Tibial nerve (tissue), 4 donors: ENCODE measurements at regions not wholly inside any gene's neighbourhood (a gene's known extent, or its start where the extent isn't known, plus 50 kb on each side); places are given as distances from the start of the nearest gene placed in this dataset.
"Not testable (repeated sequence)": the region's sequence is repeated elsewhere in the genome, so short reads cannot be mapped to it uniquely, and the experiment has no call there.

Source experiments
- DNase-seq, 2 donors: peaks; one replicate each; pipeline ENCODE4 v3.0.0-alpha.2; 2019; ENCODE audit warnings: low spot score in 2 of 2
- H3K27ac ChIP-seq, 4 donors: fragments of 200-600 bp; sonication (generic) in 3 of 4; one replicate each; pipeline ENCODE4 v1.5.1; 2017 to 2019; ENCODE audit warnings: mild to moderate bottlenecking in 1 of 4
- H3K27me3 ChIP-seq, 2 donors: fragments of 200-600 bp; sonication (generic) in 1 of 2; one replicate each; pipeline versions ENCODE4 v1.5.1 to v1.6.0; 2017 to 2019
- H3K36me3 ChIP-seq, 3 donors: fragments of 200-600 bp; sonication (generic); one replicate each; pipeline ENCODE4 v1.5.1; 2018 to 2019
- H3K4me1 ChIP-seq, 4 donors: fragments of 200-600 bp; sonication (generic) in 3 of 4; one replicate each; pipeline ENCODE4 v1.5.1; 2017 to 2019
- H3K4me3 ChIP-seq, 4 donors: fragments of 200-600 bp; sonication (generic) in 3 of 4; one replicate each; pipeline ENCODE4 v1.5.1; 2017 to 2019; ENCODE audit warnings: mild to moderate bottlenecking in 1 of 4, moderate library complexity in 1 of 4
- H3K9me3 ChIP-seq, 4 donors: fragments of 200-600 bp; sonication (generic) in 3 of 4; one replicate each; pipeline ENCODE4 v1.5.1; 2017 to 2019
- EP300 ChIP-seq, 2 donors: sonication (generic); formaldehyde crosslinking; IDR thresholded peaks; one replicate each; pipeline ENCODE4 v1.6.1; 2017; ENCODE audit warnings: antibody characterized with exemption in 2 of 2, mild to moderate bottlenecking in 1 of 2
- POLR2A ChIP-seq, 2 donors: fragments of 450-650 bp; IDR thresholded peaks; one replicate each; pipeline ENCODE4 v1.6.1; 2017; ENCODE audit warnings: antibody characterized with exemption in 2 of 2, mild to moderate bottlenecking in 2 of 2, moderate library complexity in 2 of 2
- WGBS, 2 donors: methylation state at CpG; one replicate each; pipeline ENCODE4 v1.1.5; 2018; 5-methylcytosine and 5-hydroxymethylcytosine counted together
- TF ChIP-seq, protein P1 (sequence below), 5 experiments: fragments of 200-600 bp in 3 of 5; fragments of 450-650 bp in 2 of 5; sonication (generic) in 3 of 5; IDR thresholded peaks; one replicate each; pipeline ENCODE4 v1.5.1; 2016 to 2019; ENCODE audit warnings: antibody characterized with exemption in 5 of 5, mild to moderate bottlenecking in 3 of 5, moderate library complexity in 2 of 5

GRCh38 chr11:11210446-11210845, 142.6 kb downstream of the CSNK2A3 start:
- H3K9me3 ChIP-seq = no peaks in the 10 kb centered on the region
- H3K4me1 ChIP-seq = peaks cover 0 to 31% (median 4%) of the 10 kb centered on the region in 4 donors
- no peak overlapping the region for H3K27ac ChIP-seq
- no peaks in the 10 kb centered on the region for H3K27me3 ChIP-seq
- no peaks in the 10 kb centered on the region for H3K36me3 ChIP-seq
- WGBS, 2 donors = 67 to 98% methylated on average over 3 of the region's 3 CpGs
- TF ChIP-seq EP300 (IDR thresholded peaks at IDR 0.05) (no peak), POLR2A (IDR thresholded peaks at IDR 0.05) (no peak)
- TF ChIP-seq, protein P1, sequence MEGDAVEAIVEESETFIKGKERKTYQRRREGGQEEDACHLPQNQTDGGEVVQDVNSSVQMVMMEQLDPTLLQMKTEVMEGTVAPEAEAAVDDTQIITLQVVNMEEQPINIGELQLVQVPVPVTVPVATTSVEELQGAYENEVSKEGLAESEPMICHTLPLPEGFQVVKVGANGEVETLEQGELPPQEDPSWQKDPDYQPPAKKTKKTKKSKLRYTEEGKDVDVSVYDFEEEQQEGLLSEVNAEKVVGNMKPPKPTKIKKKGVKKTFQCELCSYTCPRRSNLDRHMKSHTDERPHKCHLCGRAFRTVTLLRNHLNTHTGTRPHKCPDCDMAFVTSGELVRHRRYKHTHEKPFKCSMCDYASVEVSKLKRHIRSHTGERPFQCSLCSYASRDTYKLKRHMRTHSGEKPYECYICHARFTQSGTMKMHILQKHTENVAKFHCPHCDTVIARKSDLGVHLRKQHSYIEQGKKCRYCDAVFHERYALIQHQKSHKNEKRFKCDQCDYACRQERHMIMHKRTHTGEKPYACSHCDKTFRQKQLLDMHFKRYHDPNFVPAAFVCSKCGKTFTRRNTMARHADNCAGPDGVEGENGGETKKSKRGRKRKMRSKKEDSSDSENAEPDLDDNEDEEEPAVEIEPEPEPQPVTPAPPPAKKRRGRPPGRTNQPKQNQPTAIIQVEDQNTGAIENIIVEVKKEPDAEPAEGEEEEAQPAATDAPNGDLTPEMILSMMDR (IDR thresholded peaks at IDR 0.05) = no peak
- H3K4me3 ChIP-seq = no peak overlapping the region
- no peak for DNase-seq

DNA sequence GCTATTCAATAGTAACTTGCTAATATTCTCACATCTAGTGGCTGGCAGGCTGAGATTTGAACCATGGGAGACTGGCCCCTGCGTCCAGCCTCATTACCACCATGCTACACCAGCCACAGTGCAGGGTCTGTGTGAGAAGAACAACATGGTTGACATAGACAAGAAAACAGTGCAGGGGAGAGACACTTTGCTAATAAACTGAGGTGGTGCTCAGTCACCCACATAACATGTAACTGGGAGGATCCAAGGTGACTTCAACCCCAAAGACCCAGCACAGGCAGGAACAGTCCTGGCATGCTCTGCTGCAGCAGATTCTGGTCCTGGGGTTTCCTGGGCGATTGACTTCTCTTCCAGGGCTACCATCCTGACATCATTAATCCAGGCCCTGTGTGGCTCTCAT, 143.1 kb downstream of the CSNK2A3 start:
- no peak overlapping the region for H3K4me3 ChIP-seq
- no peak for DNase-seq
- TF ChIP-seq EP300 (IDR thresholded peaks at IDR 0.05) = no peak
- TF ChIP-seq, protein P1 (IDR thresholded peaks at IDR 0.05) = no peak
- no peak for TF ChIP-seq POLR2A (IDR thresholded peaks at IDR 0.05)
- WGBS, 2 donors = 93% methylated on average over 2 of the region's 2 CpGs
- H3K9me3 ChIP-seq = no peaks in the 10 kb centered on the region
- no peak overlapping the region for H3K27ac ChIP-seq
- no peaks in the 10 kb centered on the region for H3K27me3 ChIP-seq
- H3K36me3 ChIP-seq = no peaks in the 10 kb centered on the region
- H3K4me1 ChIP-seq = peaks cover 0 to 31% (median 4%) of the 10 kb centered on the region in 4 donors

- Histone ChIP-seq H3K4me3 (no peak overlapping the region), H3K27me3 (no peaks in the 10 kb centered on the region), H3K9me3 (no peaks in the 10 kb centered on the region), H3K36me3 (no peaks in the 10 kb centered on the region), H3K4me1 (peaks cover 0 to 23% (median 4%) of the 10 kb centered on the region in 4 donors), H3K27ac (no peak overlapping the region)
- 83 to 94% methylated on average over 4 of the region's 4 CpGs for WGBS, 2 donors
- no peak for DNase-seq
- TF ChIP-seq POLR2A (IDR thresholded peaks at IDR 0.05) (no peak), EP300 (IDR thresholded peaks at IDR 0.05) (no peak)
- TF ChIP-seq, protein P1 (IDR thresholded peaks at IDR 0.05) = no peak
Measured at GRCh38 chr11:11208994-11209393, 144.1 kb downstream of the CSNK2A3 start.

GRCh38 chr11:11207428-11207827, 145.6 kb downstream of the CSNK2A3 start:
- no peak overlapping the region for H3K4me3 ChIP-seq
- H3K27me3 ChIP-seq = no peaks in the 10 kb centered on the region
- peaks cover 0 to 15% (median 4%) of the 10 kb centered on the region in 4 donors for H3K4me1 ChIP-seq
- no peak overlapping the region for H3K27ac ChIP-seq
- 73 to 79% methylated on average over 3 of the region's 3 CpGs for WGBS, 2 donors
- TF ChIP-seq EP300 (IDR thresholded peaks at IDR 0.05) (no peak), POLR2A (IDR thresholded peaks at IDR 0.05) (no peak)
- TF ChIP-seq, protein P1 (IDR thresholded peaks at IDR 0.05) = no peak
- no peaks in the 10 kb centered on the region for H3K36me3 ChIP-seq
- H3K9me3 ChIP-seq = peaks cover 0 to 13% (median 0%) of the 10 kb centered on the region in 4 donors
- DNase-seq = no peak

DNA sequence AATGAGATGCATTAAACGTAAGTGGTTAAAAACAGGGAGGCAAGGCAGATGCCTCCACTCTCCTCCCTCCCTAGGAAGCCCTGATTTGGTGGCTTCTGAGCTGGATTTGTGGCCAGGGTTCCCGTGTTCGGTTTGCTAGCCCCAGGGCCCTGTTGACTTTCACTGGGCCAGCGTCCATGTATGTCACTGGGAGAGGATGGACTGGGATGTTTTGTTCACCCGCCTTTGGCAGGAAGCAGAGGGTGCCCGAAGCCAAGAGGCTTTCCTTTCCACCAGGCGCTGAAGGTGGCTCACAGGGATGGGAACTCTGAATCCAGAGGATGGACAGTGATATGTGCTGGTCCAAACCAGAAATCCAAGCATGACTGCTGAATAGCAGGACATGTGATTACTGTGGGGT, 146.6 kb downstream of the CSNK2A3 start:
- Histone ChIP-seq H3K4me3 (no peak overlapping the region), H3K27ac (no peak overlapping the region), H3K4me1 (peaks cover 0 to 6% (median 2%) of the 10 kb centered on the region in 4 donors), H3K27me3 (no peaks in the 10 kb centered on the region), H3K9me3 (peaks cover 0 to 15% (median 0%) of the 10 kb centered on the region in 4 donors), H3K36me3 (no peaks in the 10 kb centered on the region)
- 87 to 91% methylated on average over 7 of the region's 7 CpGs for WGBS, 2 donors
- no peak for DNase-seq
- no peak for TF ChIP-seq POLR2A (IDR thresholded peaks at IDR 0.05)

DNA sequence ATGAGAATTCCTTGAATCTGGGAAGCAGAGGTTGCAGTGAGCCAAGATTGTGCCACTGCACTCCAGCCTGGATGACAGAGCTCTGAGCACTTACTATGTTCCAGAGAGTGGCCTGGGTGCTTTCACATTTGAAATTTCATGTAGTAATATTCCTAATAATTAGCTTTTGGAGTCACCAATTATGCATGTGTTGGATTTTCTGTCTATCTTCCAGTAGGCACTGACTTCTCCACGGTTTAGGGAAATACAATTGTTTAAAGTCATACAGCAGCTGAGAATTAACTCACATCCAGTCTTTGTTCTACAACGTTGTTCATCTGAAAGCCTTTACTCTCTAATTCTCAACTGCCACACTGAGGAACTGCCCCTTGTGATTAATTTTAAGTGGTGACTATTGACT, 150.2 kb downstream of the CSNK2A3 start:
- TF ChIP-seq, protein P1 (IDR thresholded peaks at IDR 0.05) = no peak
- TF ChIP-seq EP300 (IDR thresholded peaks at IDR 0.05) (no peak), POLR2A (IDR thresholded peaks at IDR 0.05) (no peak)
- H3K27me3 ChIP-seq = no peaks in the 10 kb centered on the region
- DNase-seq = no peak
- H3K4me1 ChIP-seq = no peaks in the 10 kb centered on the region
- peaks cover 0 to 15% (median 0%) of the 10 kb centered on the region in 4 donors for H3K9me3 ChIP-seq
- no peak overlapping the region for H3K4me3 ChIP-seq
- H3K36me3 ChIP-seq = no peaks in the 10 kb centered on the region
- WGBS, 2 donors = 75 to 85% methylated on average over 2 of the region's 2 CpGs
- H3K27ac ChIP-seq = no peak overlapping the region

DNA sequence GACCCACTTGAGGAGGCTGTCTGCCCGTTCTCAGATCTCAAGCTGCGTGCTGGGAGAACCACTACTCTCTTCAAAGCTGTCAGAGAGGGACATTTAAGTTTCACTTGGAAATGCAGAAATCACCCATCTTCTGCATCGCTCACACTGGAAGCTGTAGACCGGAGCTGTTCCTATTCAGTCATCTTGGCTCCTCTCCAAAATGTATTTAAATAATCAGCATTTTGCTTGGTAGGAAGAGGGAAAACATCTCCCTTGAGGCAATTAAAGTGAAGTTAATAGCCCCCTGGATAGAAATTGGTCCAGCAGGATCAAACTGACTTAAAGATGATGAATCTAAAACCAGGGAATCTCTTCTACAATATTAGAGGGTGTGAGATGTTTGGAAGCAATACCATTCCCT, 151.7 kb downstream of the CSNK2A3 start:
- 53 to 60% methylated on average over 4 of the region's 4 CpGs for WGBS, 2 donors
- peaks cover 0 to 15% (median 0%) of the 10 kb centered on the region in 4 donors for H3K9me3 ChIP-seq
- not testable (repeated sequence) for H3K27ac ChIP-seq, H3K4me3 ChIP-seq, H3K27me3 ChIP-seq, DNase-seq, H3K4me1 ChIP-seq, H3K36me3 ChIP-seq
